PFSK-1 (cell line): ENCODE measurements at regions not wholly inside any gene's neighbourhood (a gene's known extent, or its start where the extent isn't known, plus 50 kb on each side); places are given as distances from the start of the nearest gene placed in this dataset.

ENCODE experiments used
- SIN3A ChIP-seq: IDR thresholded peaks from 2 replicates; pipeline ENCODE4 v1.6.1; 2012; ENCODE audit warnings: mild to moderate bottlenecking, low read length, moderate library complexity, borderline replicate concordance; ENCODE audit not compliant: insufficient read depth
- TF ChIP-seq, protein P1 (sequence below), 2 experiments: IDR thresholded peaks; 2 replicates each; pipeline versions ENCODE4 v1.6.1 to v1.8.0; 2011 to 2012; ENCODE audit warnings: low read depth in 2 of 2, low read length in 2 of 2, control low read depth in 1 of 2, inconsistent platforms in 1 of 2, mild to moderate bottlenecking in 1 of 2, moderate library complexity in 1 of 2; ENCODE audit not compliant: insufficient read depth in 1 of 2

DNA sequence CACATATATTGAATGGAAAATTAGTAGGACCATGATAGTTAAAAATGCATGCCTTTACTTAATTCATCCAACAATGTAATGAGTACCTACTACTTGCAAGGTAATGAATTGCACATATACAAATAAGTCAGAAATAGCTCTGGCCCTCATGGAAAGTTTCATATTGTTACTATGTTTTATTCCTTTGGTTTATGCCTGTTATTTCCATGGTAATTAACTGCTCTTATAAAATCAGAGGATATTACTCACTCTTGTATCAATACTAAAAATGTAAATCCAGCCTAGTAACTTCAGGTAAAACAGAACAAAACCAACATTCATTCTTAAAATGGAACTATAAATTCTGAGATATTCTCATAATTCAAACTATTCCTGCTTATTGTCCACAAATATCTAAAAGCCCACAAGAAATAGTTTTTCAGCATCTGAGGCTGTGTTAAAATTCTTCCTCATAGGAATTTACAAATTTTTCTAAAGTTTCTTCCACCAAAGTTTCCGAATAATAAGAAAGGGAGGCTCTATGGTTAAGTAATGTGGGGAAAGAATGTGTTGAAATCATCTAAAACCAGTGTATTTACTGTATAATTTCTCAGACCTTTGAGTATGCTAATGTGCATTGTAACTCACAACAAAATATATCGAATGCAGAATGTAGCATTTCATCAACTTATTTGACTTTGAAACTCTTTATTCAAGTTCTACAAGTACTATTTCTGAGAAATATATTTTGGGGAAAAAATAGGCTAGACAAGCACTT lies 444.2 kb downstream of the PDGFC start:
- no peak for TF ChIP-seq SIN3A
- TF ChIP-seq, protein P1, sequence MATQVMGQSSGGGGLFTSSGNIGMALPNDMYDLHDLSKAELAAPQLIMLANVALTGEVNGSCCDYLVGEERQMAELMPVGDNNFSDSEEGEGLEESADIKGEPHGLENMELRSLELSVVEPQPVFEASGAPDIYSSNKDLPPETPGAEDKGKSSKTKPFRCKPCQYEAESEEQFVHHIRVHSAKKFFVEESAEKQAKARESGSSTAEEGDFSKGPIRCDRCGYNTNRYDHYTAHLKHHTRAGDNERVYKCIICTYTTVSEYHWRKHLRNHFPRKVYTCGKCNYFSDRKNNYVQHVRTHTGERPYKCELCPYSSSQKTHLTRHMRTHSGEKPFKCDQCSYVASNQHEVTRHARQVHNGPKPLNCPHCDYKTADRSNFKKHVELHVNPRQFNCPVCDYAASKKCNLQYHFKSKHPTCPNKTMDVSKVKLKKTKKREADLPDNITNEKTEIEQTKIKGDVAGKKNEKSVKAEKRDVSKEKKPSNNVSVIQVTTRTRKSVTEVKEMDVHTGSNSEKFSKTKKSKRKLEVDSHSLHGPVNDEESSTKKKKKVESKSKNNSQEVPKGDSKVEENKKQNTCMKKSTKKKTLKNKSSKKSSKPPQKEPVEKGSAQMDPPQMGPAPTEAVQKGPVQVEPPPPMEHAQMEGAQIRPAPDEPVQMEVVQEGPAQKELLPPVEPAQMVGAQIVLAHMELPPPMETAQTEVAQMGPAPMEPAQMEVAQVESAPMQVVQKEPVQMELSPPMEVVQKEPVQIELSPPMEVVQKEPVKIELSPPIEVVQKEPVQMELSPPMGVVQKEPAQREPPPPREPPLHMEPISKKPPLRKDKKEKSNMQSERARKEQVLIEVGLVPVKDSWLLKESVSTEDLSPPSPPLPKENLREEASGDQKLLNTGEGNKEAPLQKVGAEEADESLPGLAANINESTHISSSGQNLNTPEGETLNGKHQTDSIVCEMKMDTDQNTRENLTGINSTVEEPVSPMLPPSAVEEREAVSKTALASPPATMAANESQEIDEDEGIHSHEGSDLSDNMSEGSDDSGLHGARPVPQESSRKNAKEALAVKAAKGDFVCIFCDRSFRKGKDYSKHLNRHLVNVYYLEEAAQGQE (IDR thresholded peaks at IDR 0.05; ENCODE audit: insufficient read depth in 1 of 2, low read depth in 2 of 2, low read length in 2 of 2) = no peak
